HG03354 (cell line): ENCODE measurements at regions not wholly inside any gene's neighbourhood (a gene's known extent, or its start where the extent isn't known, plus 50 kb on each side); places are given as distances from the start of the nearest gene placed in this dataset.

ENCODE experiments used
- ATAC-seq: cut with Tn5 transposase; IDR thresholded peaks from one replicate; pipeline ENCODE4 v1.9.1; 2021; ENCODE audit warnings: mild to moderate bottlenecking; ENCODE audit not compliant: unreplicated experiment, poor library complexity, severe bottlenecking

GRCh38 chr1:34682452-34683223 lies 72.2 kb upstream of the GJB5 start:
- no peak for ATAC-seq

DNA sequence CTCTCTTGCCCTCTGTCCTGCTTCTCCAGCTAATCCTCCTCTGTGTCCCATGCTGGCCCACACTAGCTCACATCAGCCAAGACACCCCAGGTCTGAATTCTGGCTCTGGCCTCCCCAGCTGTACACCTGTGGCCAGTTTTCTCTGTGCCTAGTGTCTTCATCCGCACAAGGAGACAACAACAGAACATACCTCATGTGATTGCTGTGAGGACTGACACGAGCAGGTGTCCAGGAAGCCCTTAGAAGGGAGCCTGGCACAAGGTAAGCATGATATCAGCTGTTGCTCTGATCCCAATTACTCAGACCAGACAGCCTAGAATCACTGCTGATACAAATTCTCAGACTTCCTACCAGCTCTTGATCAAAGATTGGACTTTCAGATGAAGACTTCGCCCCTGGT lies 71.2 kb upstream of the GJB5 start:
- no peak for ATAC-seq

DNA sequence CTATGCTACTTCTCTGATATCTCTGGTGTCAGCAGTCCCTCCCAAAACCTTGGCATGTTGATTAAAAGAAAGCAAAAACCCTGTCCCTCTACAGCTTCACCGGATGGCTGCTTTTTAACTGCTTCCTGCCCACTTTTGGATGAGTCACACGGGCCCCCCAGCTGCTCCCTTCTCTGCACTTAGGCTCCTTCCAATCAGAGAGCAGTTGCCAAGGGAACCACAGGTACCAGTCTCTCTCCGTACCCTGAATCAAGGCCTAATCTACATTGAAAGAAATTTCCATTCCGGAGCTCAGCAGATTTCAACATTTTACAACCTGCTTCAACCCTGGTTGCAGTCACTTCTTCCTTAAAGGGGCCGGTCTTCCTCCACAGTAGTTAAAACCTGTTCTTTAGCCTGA lies 70.6 kb upstream of the GJB5 start:
- peak; percentile 70 for ATAC-seq

DNA sequence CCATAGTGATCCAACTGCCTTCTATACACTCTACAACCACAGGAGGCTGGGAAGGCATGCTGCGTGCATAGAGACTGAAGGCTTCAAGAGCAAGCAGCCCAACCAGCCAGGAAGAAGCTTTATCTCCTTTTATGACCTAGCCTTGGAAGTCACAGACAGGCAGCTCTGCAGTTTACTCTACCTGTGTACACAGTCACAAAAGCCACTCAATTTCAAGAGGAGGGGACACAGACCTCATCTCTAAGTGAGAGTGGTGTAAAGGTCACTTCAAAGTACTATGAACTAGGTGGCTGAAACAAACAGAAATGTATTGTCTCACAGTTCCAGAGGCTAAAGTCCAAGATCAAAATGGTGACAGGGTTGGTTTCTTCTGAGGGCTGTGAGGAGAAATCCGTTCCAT lies 69.6 kb upstream of the GJB5 start:
- no peak for ATAC-seq

DNA sequence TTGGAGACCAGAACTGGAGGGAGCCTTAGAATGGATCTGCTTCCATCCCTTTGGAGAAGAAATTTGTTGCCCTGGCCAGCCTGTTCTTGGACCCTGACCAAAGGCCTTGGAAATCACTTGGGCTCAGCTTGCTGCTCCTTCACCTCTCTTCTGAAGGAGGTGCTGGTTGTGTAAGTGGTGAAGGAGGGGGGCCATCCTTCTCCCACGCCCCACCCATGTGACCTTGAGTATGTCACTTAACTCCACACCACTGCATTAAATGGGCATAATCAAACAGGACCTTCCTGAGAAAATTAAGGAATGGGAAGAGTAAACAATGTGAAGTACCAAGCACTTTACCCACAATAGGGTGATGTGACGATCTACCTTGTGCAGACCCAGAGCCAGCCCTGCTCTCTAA lies 68.3 kb upstream of the GJB5 start:
- no peak for ATAC-seq

DNA sequence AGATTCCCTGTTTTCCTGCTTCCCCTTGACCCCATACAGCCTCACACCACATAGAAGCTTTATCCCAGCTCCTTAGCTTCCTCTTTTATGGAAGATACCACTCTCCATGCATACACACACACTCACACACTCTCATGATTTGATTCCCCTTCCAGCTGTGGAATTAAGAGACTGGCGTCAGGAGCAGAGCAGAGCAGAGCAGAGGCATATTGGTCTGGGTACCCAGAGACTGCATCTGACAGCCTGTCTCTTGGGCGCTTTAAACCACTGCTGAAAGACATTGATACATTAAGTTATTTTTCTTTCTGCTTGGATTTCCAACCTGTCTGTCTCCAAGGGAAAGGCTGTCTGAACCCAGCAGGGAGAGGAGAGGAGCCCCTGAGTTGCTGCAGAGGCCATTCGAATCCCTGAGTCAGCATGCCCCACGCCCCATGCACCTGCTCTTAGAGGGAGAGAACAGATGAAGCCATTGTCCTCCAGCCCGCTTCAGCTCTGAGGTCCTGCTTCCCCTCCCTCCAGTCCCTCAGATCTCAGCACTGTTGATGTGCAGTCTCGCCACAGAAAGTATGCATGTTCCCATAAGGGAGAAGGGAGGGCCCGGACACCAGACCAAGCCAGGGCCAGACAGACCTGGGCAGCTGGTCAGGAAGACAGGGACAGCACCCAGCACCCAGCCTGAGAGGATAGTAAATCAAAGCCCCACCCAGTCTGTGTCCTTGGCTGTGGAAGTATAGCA lies 66.7 kb upstream of the GJB5 start:
- no peak for ATAC-seq

DNA sequence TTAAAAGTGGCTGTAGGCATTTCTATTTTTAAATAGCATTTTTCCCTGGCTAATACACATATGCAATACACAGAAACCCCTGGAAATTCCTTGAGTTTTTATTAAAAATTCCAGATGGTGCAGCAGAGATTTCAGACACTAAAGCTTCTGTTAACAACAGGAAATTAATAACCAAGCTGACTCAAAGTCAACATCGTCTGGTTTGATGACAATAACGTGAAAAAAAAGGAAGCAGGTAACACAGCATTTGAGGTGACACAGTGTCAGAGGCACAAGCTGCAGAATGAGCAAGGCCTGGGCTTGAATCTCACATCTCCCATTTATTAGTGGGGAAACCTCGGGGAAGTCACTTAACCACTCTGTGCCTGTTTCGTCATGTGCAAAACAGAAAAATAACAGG lies 64.6 kb upstream of the GJB5 start:
- no peak for ATAC-seq

DNA sequence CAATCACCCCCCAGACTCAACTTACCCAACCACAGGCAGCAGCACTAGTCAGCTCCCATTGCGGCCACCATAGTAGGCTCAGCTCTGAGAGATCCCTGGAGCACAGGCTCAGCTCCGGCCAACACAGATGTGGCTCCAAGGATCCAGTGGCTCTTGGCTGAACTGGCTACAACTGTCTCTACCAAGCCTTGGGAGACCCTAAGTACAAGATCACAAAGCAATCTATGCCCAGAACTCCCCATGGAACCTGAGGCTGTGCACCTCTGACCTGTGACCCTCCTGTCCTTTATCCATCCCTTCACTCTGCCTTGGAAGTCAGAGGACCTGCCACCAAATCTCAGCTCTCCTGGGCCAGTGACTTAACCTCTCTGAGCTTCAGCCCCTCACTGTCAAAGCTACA lies 61.8 kb upstream of the GJB5 start:
- ATAC-seq: no peak

DNA sequence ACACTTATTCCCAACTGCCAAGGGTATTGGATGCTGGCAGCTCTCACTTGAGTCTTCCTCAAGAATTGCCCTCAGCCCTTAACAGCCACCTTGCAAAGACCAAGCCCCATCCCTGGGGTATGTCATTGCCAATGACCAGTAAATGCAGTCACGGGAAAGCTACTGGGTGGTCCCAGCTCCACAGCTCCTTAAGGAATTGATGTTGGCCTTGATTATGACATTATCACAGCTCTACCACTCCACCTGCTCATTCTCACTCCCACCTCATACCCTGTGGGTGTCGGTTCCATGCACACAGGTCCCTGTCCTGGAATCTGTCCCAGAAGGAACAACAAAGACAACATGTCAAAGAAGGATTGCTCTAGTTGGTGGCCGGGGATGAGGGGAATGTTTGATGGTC lies 60.5 kb upstream of the GJB5 start:
- ATAC-seq: no peak

DNA sequence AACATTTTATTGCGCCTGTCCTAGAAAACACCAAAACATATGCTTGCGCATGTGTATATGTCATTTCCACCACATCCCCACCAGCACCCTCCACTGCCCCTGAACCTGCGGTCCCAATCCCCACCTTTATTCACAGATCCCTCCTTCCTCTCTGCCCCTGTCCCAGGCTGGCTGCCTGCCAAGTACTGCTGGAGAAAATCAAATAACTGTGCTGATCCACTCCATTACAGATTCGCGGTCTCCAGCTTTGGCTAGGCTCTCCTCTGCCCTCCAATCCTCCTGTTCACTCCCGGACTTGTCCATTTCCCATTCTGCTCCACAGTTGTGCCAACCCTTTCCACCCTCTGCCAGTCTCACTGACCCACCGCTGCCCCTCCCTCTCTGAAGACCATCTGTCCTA lies 59.3 kb upstream of the GJB5 start:
- no peak for ATAC-seq

DNA sequence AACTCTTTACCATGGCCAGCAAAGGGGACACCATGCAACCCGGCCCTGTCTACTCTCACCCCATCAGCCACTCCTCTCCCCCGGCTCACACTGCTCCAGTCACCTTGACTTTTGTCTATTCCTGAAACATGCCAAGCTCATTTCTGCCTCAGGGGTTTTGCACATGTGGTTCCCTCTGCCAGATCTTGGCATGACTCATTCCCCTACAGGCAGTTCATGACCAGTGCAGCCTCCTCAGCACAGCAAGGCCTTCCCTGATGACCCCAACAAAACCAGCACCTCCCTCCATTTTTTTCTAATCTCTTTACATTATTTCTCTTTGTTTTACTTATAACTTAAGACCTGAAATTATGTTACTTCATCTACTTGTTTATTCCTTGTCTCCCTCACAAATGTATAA lies 58.6 kb upstream of the GJB5 start:
- no peak for ATAC-seq

DNA sequence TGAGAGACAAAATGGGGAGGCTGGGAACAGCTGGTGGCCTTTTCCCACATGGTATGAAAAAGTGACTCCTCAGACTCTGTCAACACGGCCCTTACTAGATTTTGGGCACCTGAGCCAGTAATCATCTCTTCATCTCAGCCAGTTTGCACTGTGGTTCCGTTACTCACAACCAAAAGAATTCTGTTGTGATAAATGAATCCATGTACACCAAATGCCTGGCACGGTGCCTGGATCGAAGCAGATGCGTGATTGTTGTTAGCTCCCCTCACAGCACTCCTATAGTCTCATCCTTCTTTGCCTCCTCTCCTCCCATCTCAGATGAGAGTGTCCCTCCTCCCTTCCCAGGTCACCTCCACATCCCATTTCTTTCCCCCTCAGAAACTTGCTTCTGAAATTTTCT lies 57.9 kb upstream of the GJB5 start:
- no peak for ATAC-seq

GRCh38 chr1:34697818-34698217 lies 57.0 kb upstream of the GJB5 start:
- no peak for ATAC-seq

DNA sequence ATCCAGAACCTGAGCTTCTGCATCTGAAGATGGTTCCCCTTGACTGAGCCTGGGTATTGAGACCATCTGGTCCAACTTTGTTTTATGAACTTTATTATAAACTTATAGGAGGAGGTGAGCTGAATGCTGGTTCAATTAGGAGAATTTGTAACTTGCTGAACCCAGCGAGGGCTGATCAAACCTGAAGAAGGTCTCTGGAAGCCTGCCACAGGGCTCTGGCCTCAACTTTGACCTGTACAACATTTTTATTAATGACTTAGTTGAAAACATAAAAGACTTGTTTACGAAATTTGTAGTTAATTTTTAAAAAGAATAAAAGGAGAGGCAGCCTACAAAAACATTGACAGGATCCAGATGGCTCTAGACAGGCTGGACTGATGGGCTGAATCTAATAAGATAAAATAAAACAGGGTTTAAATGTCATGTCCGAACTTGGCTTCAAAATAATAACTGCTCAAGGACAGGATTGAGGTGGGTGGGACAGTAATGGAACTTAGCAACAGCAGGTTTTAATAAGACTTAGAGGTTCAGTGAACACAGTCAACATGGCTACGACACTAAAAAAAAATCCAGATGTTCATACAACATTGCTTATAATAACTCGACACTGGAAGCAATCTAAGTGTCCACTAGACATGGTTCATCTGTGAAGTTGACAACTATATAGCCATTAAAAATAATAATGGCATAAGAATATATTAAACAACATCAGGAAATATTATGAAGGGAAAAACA lies 53.4 kb upstream of the GJB5 start:
- no peak for ATAC-seq
